Skeletal muscle cell (primary cell): ENCODE measurements at regions not wholly inside any gene's neighbourhood (a gene's known extent, or its start where the extent isn't known, plus 50 kb on each side); places are given as distances from the start of the nearest gene placed in this dataset.

Experiments used
- DNase-seq: peaks from one replicate; pipeline ENCODE4 v3.0.0-alpha.2; 2010; ENCODE audit warnings: low read depth
- H3K4me3 ChIP-seq: 2 replicates; pipeline ENCODE4 v1.5.1; 2011; ENCODE audit warnings: low read depth, mild to moderate bottlenecking, control low read depth, low read length, moderate library complexity

GRCh38 chrX:13370713-13371112, 50.9 kb upstream of the ATXN3L start:
- no peak for DNase-seq
- no peak overlapping the region for H3K4me3 ChIP-seq
